ENCODE measurements at regions not wholly inside any gene's neighbourhood (a gene's known extent, or its start where the extent isn't known, plus 50 kb on each side); places are given as distances from the start of the nearest gene placed in this dataset.

GRCh38 chr13:87877477-87877876, 206.3 kb downstream of the SLITRK5 start:
- H3K27ac ChIP-seq (ENCODE audit: low read length) = no peak overlapping the region
- H3K9ac ChIP-seq (ENCODE audit: low read length) = no peak overlapping the region
- ChIA-PET POLR2A (ENCODE audit: unreplicated experiment) (no interaction called here), CTCF (no interaction called here)
- H3K4me3 ChIP-seq (ENCODE audit: low read length) = no peak overlapping the region
- H3K4me1 ChIP-seq (ENCODE audit: insufficient read depth, low read length) = no peaks in the 10 kb centered on the region
- no peaks in the 10 kb centered on the region for H3K27me3 ChIP-seq (ENCODE audit: low read length)
- no peaks in the 10 kb centered on the region for H3F3A ChIP-seq (ENCODE audit: low read length, unreplicated experiment)
- BruUV-seq (replicated peaks) = no TSS peak
- TF ChIP-seq EZH2 (IDR thresholded peaks at IDR 0.05; ENCODE audit: low read length, unreplicated experiment) (no peak), EZH2phosphoT487 (IDR thresholded peaks at IDR 0.05; ENCODE audit: borderline replicate concordance, low read length) (no peak), CTCF (conservative IDR thresholded peaks at IDR 0.05; ENCODE audit: low read depth, low read length) (no peak)
- H3K36me3 ChIP-seq (ENCODE audit: low read depth, low read length) = no peaks in the 10 kb centered on the region
- H3K9me2 ChIP-seq (replicated peaks; ENCODE audit: low read length) = no peaks in the 10 kb centered on the region
- no peak overlapping the region for H2AFZ ChIP-seq (ENCODE audit: low read length)
- ATAC-seq = no peak
- DNase-seq = no peak
- intact Hi-C loops (cut with micrococcal nuclease) = no loop called here
- H4K20me1 ChIP-seq (ENCODE audit: low read length) = no peaks in the 10 kb centered on the region
- H3K4me2 ChIP-seq (ENCODE audit: low read length) = no peak overlapping the region
- H3K79me2 ChIP-seq (ENCODE audit: low read length) = no peaks in the 10 kb centered on the region
- H3K9me3 ChIP-seq (ENCODE audit: low read length) = no peaks in the 10 kb centered on the region

- ATAC-seq (no peak), DNase-seq (no peak)
- Histone ChIP-seq H3K4me2 (ENCODE audit: low read length) (no peak overlapping the region), H3K27me3 (ENCODE audit: low read length) (no peaks in the 10 kb centered on the region), H3K27ac (ENCODE audit: low read length) (no peak overlapping the region), H3K36me3 (ENCODE audit: low read depth, low read length) (no peaks in the 10 kb centered on the region), H3K9me3 (ENCODE audit: low read length) (no peaks in the 10 kb centered on the region), H3F3A (ENCODE audit: low read length, unreplicated experiment) (no peaks in the 10 kb centered on the region), H3K4me1 (ENCODE audit: insufficient read depth, low read length) (no peaks in the 10 kb centered on the region), H3K9me2 (replicated peaks; ENCODE audit: low read length) (no peaks in the 10 kb centered on the region), H2AFZ (ENCODE audit: low read length) (no peak overlapping the region), H4K20me1 (ENCODE audit: low read length) (no peaks in the 10 kb centered on the region), H3K4me3 (ENCODE audit: low read length) (no peak overlapping the region), H3K9ac (ENCODE audit: low read length) (no peak overlapping the region), H3K79me2 (ENCODE audit: low read length) (no peaks in the 10 kb centered on the region)
- ChIA-PET POLR2A (ENCODE audit: unreplicated experiment) (no interaction called here), CTCF (no interaction called here)
- TF ChIP-seq EZH2 (IDR thresholded peaks at IDR 0.05; ENCODE audit: low read length, unreplicated experiment) (no peak), CTCF (conservative IDR thresholded peaks at IDR 0.05; ENCODE audit: low read depth, low read length) (no peak), EZH2phosphoT487 (IDR thresholded peaks at IDR 0.05; ENCODE audit: borderline replicate concordance, low read length) (no peak)
- BruUV-seq (replicated peaks) = no TSS peak
- intact Hi-C loops (cut with micrococcal nuclease) = no loop called here
Observed at GRCh38 chr13:87878706-87879105, 207.5 kb downstream of the SLITRK5 start.

- POLR2A ChIA-PET (ENCODE audit: unreplicated experiment) = no interaction called here
- no peaks in the 10 kb centered on the region for H3K9me2 ChIP-seq (replicated peaks; ENCODE audit: low read length)
- H3K27ac ChIP-seq (ENCODE audit: low read length) = no peak overlapping the region
- TF ChIP-seq CTCF (conservative IDR thresholded peaks at IDR 0.05; ENCODE audit: low read depth, low read length) (no peak), EZH2phosphoT487 (IDR thresholded peaks at IDR 0.05; ENCODE audit: borderline replicate concordance, low read length) (no peak), EZH2 (IDR thresholded peaks at IDR 0.05; ENCODE audit: low read length, unreplicated experiment) (no peak)
- no peaks in the 10 kb centered on the region for H3F3A ChIP-seq (ENCODE audit: low read length, unreplicated experiment)
- no peaks in the 10 kb centered on the region for H4K20me1 ChIP-seq (ENCODE audit: low read length)
- H3K79me2 ChIP-seq (ENCODE audit: low read length) = no peaks in the 10 kb centered on the region
- DNase-seq (peak; percentile 29), ATAC-seq (peak; percentile 87)
- no peak overlapping the region for H3K4me3 ChIP-seq (ENCODE audit: low read length)
- no peak overlapping the region for H3K9ac ChIP-seq (ENCODE audit: low read length)
- no TSS peak for BruUV-seq (replicated peaks)
- no peak overlapping the region for H3K4me2 ChIP-seq (ENCODE audit: low read length)
- intact Hi-C loops (cut with micrococcal nuclease) = no loop called here
- H2AFZ ChIP-seq (ENCODE audit: low read length) = no peak overlapping the region
- H3K36me3 ChIP-seq (ENCODE audit: low read depth, low read length) = no peaks in the 10 kb centered on the region
- CTCF ChIA-PET = no interaction called here
- H3K4me1 ChIP-seq (ENCODE audit: insufficient read depth, low read length) = no peaks in the 10 kb centered on the region
- no peaks in the 10 kb centered on the region for H3K9me3 ChIP-seq (ENCODE audit: low read length)
- H3K27me3 ChIP-seq (ENCODE audit: low read length) = no peaks in the 10 kb centered on the region
Observed at GRCh38 chr13:87884884-87885283, 213.7 kb downstream of the SLITRK5 start.
